ENCODE measurements at regions not wholly inside any gene's neighbourhood (a gene's known extent, or its start where the extent isn't known, plus 50 kb on each side); places are given as distances from the start of the nearest gene placed in this dataset.
A peak's percentile ranks its signal among the peaks of the same experiment; 100 is the strongest.

- TF ChIP-seq SP1 (IDR thresholded peaks at IDR 0.05) (no peak), NFRKB (IDR thresholded peaks at IDR 0.05) (no peak), LEF1 (IDR thresholded peaks at IDR 0.05; ENCODE audit: borderline replicate concordance) (no peak), ARNT (IDR thresholded peaks at IDR 0.05) (no peak), BHLHE40 (IDR thresholded peaks at IDR 0.05; ENCODE audit: borderline replicate concordance) (no peak), PKNOX1 (IDR thresholded peaks at IDR 0.05) (no peak)
- POLR2A ChIA-PET: no interaction called here
- CTCF ChIA-PET: no interaction called here
- DNase-seq (ENCODE audit: extremely low spot score): no peak
Measured at GRCh38 chr7:21173436-21173835, 254.4 kb upstream of the SP4 start.

- ChIA-PET CTCF (no interaction called here), POLR2A (no interaction called here)
- TF ChIP-seq FOXM1 (IDR thresholded peaks at IDR 0.05; ENCODE audit: borderline replicate concordance): no peak
- TF ChIP-seq ELF4 (IDR thresholded peaks at IDR 0.05): no peak
- no peak for TF ChIP-seq SP1 (IDR thresholded peaks at IDR 0.05)
- no peak for TF ChIP-seq TARDBP (IDR thresholded peaks at IDR 0.05)
- no peak for TF ChIP-seq NFRKB (IDR thresholded peaks at IDR 0.05)
- no peak for TF ChIP-seq L3MBTL2 (conservative IDR thresholded peaks at IDR 0.05)
- TF ChIP-seq FOXK2 (IDR thresholded peaks at IDR 0.05): no peak
- no peak for TF ChIP-seq BHLHE40 (IDR thresholded peaks at IDR 0.05; ENCODE audit: borderline replicate concordance)
- TF ChIP-seq FOXA1 (IDR thresholded peaks at IDR 0.05): no peak
- TF ChIP-seq PKNOX1 (IDR thresholded peaks at IDR 0.05): no peak
- TF ChIP-seq SUZ12 (IDR thresholded peaks at IDR 0.05): no peak
- no peak for TF ChIP-seq ZNF384 (IDR thresholded peaks at IDR 0.05)
- TF ChIP-seq HDGF (IDR thresholded peaks at IDR 0.05; ENCODE audit: borderline replicate concordance): no peak
- TF ChIP-seq CTBP1 (IDR thresholded peaks at IDR 0.05; ENCODE audit: borderline replicate concordance): no peak
- DNase-seq (ENCODE audit: extremely low spot score): no peak
Measured at GRCh38 chr7:21175714-21176113, 252.2 kb upstream of the SP4 start.

- CTCF ChIA-PET: no interaction called here
- DNase-seq (ENCODE audit: extremely low spot score): no peak
- TF ChIP-seq L3MBTL2 (conservative IDR thresholded peaks at IDR 0.05): no peak
- no peak for TF ChIP-seq BHLHE40 (IDR thresholded peaks at IDR 0.05; ENCODE audit: borderline replicate concordance)
- no peak for TF ChIP-seq HDGF (IDR thresholded peaks at IDR 0.05; ENCODE audit: borderline replicate concordance)
- TF ChIP-seq FOXK2 (IDR thresholded peaks at IDR 0.05): no peak
- no peak for TF ChIP-seq FOXM1 (IDR thresholded peaks at IDR 0.05; ENCODE audit: borderline replicate concordance)
- TF ChIP-seq NFRKB (IDR thresholded peaks at IDR 0.05): no peak
- no peak for TF ChIP-seq FOXA1 (IDR thresholded peaks at IDR 0.05)
- no peak for TF ChIP-seq CTBP1 (IDR thresholded peaks at IDR 0.05; ENCODE audit: borderline replicate concordance)
- TF ChIP-seq ZNF384 (IDR thresholded peaks at IDR 0.05): no peak
- POLR2A ChIA-PET: no interaction called here
Measured at GRCh38 chr7:21184942-21185652, 242.8 kb upstream of the SP4 start.

GRCh38 chr7:21185653-21186265 lies 242.1 kb upstream of the SP4 start:
- POLR2A ChIA-PET: no interaction called here
- TF ChIP-seq SUZ12 (IDR thresholded peaks at IDR 0.05) (no peak), TARDBP (IDR thresholded peaks at IDR 0.05) (no peak), FOXM1 (IDR thresholded peaks at IDR 0.05; ENCODE audit: borderline replicate concordance) (no peak), FOXA1 (IDR thresholded peaks at IDR 0.05) (no peak), FOXK2 (IDR thresholded peaks at IDR 0.05) (no peak), ELF4 (IDR thresholded peaks at IDR 0.05) (no peak), HDGF (IDR thresholded peaks at IDR 0.05; ENCODE audit: borderline replicate concordance) (no peak), L3MBTL2 (conservative IDR thresholded peaks at IDR 0.05) (no peak), BHLHE40 (IDR thresholded peaks at IDR 0.05; ENCODE audit: borderline replicate concordance) (no peak), LEF1 (IDR thresholded peaks at IDR 0.05; ENCODE audit: borderline replicate concordance) (no peak), SP1 (IDR thresholded peaks at IDR 0.05) (no peak), NFRKB (IDR thresholded peaks at IDR 0.05) (no peak), ZNF384 (IDR thresholded peaks at IDR 0.05) (no peak), PKNOX1 (IDR thresholded peaks at IDR 0.05) (no peak), ARNT (IDR thresholded peaks at IDR 0.05) (no peak), CTBP1 (IDR thresholded peaks at IDR 0.05; ENCODE audit: borderline replicate concordance) (no peak)
- no peak for DNase-seq (ENCODE audit: extremely low spot score)
- CTCF ChIA-PET: no interaction called here

GRCh38 chr7:21191321-21192073 lies 236.4 kb upstream of the SP4 start:
- ChIA-PET CTCF (no interaction called here), POLR2A (no interaction called here)
- TF ChIP-seq CTBP1 (IDR thresholded peaks at IDR 0.05; ENCODE audit: borderline replicate concordance) (no peak), BHLHE40 (IDR thresholded peaks at IDR 0.05; ENCODE audit: borderline replicate concordance) (no peak), SUZ12 (IDR thresholded peaks at IDR 0.05) (no peak), TARDBP (IDR thresholded peaks at IDR 0.05) (no peak), PKNOX1 (IDR thresholded peaks at IDR 0.05) (0 out of 2 replicates have a peak, but pooled peaks have one; percentile 13)
- no peak for DNase-seq (ENCODE audit: extremely low spot score)
